CD14-positive monocyte (primary cell): ENCODE measurements at regions not wholly inside any gene's neighbourhood (a gene's known extent, or its start where the extent isn't known, plus 50 kb on each side); places are given as distances from the start of the nearest gene placed in this dataset.

Experiments used
- DNase-seq, 3 donors: peaks; one replicate each; pipeline ENCODE4 v3.0.0-alpha.2; 2011 to 2022
- H2AFZ ChIP-seq: 2 replicates; pipeline ENCODE4 v1.6.0; 2012; ENCODE audit warnings: mild to moderate bottlenecking, low read depth, low read length, inconsistent platforms; ENCODE audit not compliant: insufficient read depth, poor library complexity, severe bottlenecking
- H3K27ac ChIP-seq, 2 donors: 1 replicate in 1 of 2; 2 replicates in 1 of 2; pipeline ENCODE4 v1.5.1; 2012 to 2013; ENCODE audit warnings: low read length in 2 of 2, control low read depth in 1 of 2, inconsistent platforms in 1 of 2, low read depth in 1 of 2, mild to moderate bottlenecking in 1 of 2
- H3K27me3 ChIP-seq, 2 donors: one replicate each; pipeline versions ENCODE4 v1.6.0 to v1.6.1; 2011 to 2013; ENCODE audit warnings: low read length in 2 of 2; ENCODE audit not compliant: control insufficient read depth in 2 of 2, insufficient read depth in 2 of 2
- H3K36me3 ChIP-seq, 2 donors: replicated peaks in 1 of 2; 1 replicate in 1 of 2; 2 replicates in 1 of 2; pipeline versions ENCODE4 v1.5.1 to v1.6.1; 2012 to 2013; ENCODE audit warnings: low read length in 2 of 2, control low read depth in 1 of 2, inconsistent platforms in 1 of 2, mild to moderate bottlenecking in 1 of 2; ENCODE audit not compliant: insufficient read depth in 2 of 2, control insufficient read depth in 1 of 2
- H3K4me1 ChIP-seq, 2 donors: 1 replicate in 1 of 2; 2 replicates in 1 of 2; pipeline versions ENCODE4 v1.5.1 to v1.6.1; 2012 to 2013; ENCODE audit warnings: low read length in 2 of 2, control low read depth in 1 of 2, inconsistent platforms in 1 of 2, mild to moderate bottlenecking in 1 of 2, moderate library complexity in 1 of 2; ENCODE audit not compliant: insufficient read depth in 2 of 2, control insufficient read depth in 1 of 2
- H3K4me2 ChIP-seq: replicated peaks from 2 replicates; pipeline ENCODE3; 2012; ENCODE audit warnings: low read length, moderate library complexity, mild to moderate bottlenecking; ENCODE audit not compliant: poor library complexity, severe bottlenecking; ENCODE audit errors: extremely low read depth
- H3K4me3 ChIP-seq, 3 experiments: fragments of 200-600 bp in 1 of 3; sonication (generic) in 1 of 3; replicated peaks in 1 of 3; 1 replicate in 2 of 3; 2 replicates in 1 of 3; pipeline ENCODE4 v1.5.1; 2011 to 2013; ENCODE audit warnings: low read length in 3 of 3, mild to moderate bottlenecking in 3 of 3, control low read depth in 2 of 3, low read depth in 2 of 3, inconsistent platforms in 1 of 3, moderate library complexity in 1 of 3
- H3K79me2 ChIP-seq: 2 replicates; pipeline ENCODE4 v1.6.0; 2012; ENCODE audit warnings: mild to moderate bottlenecking, control low read depth, inconsistent platforms, low read length, moderate library complexity; ENCODE audit not compliant: insufficient read depth
- H3K9ac ChIP-seq: 2 replicates; pipeline ENCODE4 v1.6.0; 2017; ENCODE audit warnings: low read length, mild to moderate bottlenecking; ENCODE audit not compliant: insufficient read depth, poor library complexity, severe bottlenecking
- H3K9me3 ChIP-seq, 2 donors: replicated peaks in 1 of 2; 1 replicate in 1 of 2; 2 replicates in 1 of 2; pipeline versions ENCODE4 v1.5.1 to v1.6.1; 2012 to 2013; ENCODE audit warnings: low read length in 2 of 2, control low read depth in 1 of 2; ENCODE audit not compliant: control insufficient read depth in 1 of 2, insufficient read depth in 1 of 2
- H4K20me1 ChIP-seq: 2 replicates; pipeline ENCODE4 v1.6.0; 2012; ENCODE audit warnings: mild to moderate bottlenecking, low read length, control low read depth, moderate library complexity; ENCODE audit not compliant: insufficient read depth
- H3K27ac Mint-ChIP-seq, 7 donors: one replicate each; pipeline ENCODE4 v1.8.0; 2020; ENCODE audit warnings: mild to moderate bottlenecking in 7 of 7, mixed read lengths in 7 of 7, moderate library complexity in 6 of 7, inconsistent platforms in 2 of 7
- H3K27me3 Mint-ChIP-seq, 3 donors: one replicate each; pipeline ENCODE4 v1.8.0; 2021 to 2022; ENCODE audit warnings: low read depth in 3 of 3, mild to moderate bottlenecking in 3 of 3, mixed read lengths in 3 of 3, moderate library complexity in 3 of 3, inconsistent platforms in 1 of 3
- H3K36me3 Mint-ChIP-seq, 2 donors: one replicate each; pipeline ENCODE4 v1.8.0; 2020; ENCODE audit warnings: mixed read lengths in 2 of 2, inconsistent platforms in 1 of 2, mild to moderate bottlenecking in 1 of 2
- H3K4me1 Mint-ChIP-seq: one replicate; pipeline ENCODE4 v1.8.0; 2020; ENCODE audit warnings: mild to moderate bottlenecking, mixed read lengths
- H3K4me3 Mint-ChIP-seq, 2 donors: one replicate each; pipeline ENCODE4 v1.8.0; 2020; ENCODE audit warnings: mild to moderate bottlenecking in 2 of 2, mixed read lengths in 2 of 2, moderate library complexity in 1 of 2
- H3K9me3 Mint-ChIP-seq, 7 donors: one replicate each; pipeline ENCODE4 v1.8.0; 2020 to 2022; ENCODE audit warnings: mixed read lengths in 7 of 7, mild to moderate bottlenecking in 6 of 7, moderate library complexity in 6 of 7, inconsistent platforms in 2 of 7
- WGBS: methylation state at CpG from one replicate; pipeline ENCODE4 v1.1.5; 2013; ENCODE audit warnings: missing lambda C conversion rate; ENCODE audit not compliant: insufficient coverage; 5-methylcytosine and 5-hydroxymethylcytosine counted together
- intact Hi-C, 2 donors: fragments of 100-400 bp; cut with micrococcal nuclease; formaldehyde crosslinking; loops; one replicate each; pipeline versions ENCODE4 v1.15.0 to v1.15.1; 2023
- TF ChIP-seq, protein P1 (sequence below): fragments of 200-600 bp; IDR thresholded peaks from one replicate; pipeline ENCODE4 v1.8.0; 2022; ENCODE audit warnings: antibody characterized with exemption, mild to moderate bottlenecking

DNA sequence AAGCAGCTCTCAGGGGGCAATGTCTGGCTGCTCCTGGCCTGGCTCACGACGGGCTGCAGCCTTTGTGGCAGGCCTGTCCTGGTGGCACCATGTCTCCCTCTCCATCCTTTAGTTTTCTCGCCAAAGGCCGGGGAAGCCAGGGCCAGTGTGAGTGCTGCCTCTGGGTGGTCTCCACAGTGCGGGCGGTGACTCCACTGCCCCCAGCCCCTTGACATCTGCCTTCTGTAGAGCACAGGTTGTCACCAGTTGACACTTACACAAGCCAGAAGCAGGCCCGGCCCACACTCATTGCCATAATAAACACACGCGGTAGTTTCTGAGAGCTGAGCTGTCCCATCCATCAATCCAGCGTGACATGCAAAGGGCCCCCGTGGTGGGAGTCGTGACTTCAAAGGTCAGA, 219.5 kb downstream of the TFAP2C start:
- Histone ChIP-seq H3K9me3 (no peaks in the 10 kb centered on the region), H3K4me3 (no peak overlapping the region), H3K79me2 (no peaks in the 10 kb centered on the region), H3K36me3 (no peaks in the 10 kb centered on the region), H4K20me1 (no peaks in the 10 kb centered on the region), H3K4me1 (no peaks in the 10 kb centered on the region), H2AFZ (no peak overlapping the region), H3K4me2 (no peak overlapping the region), H3K27ac (no peak overlapping the region), H3K27me3 (no peaks in the 10 kb centered on the region), H3K9ac (no peak overlapping the region)
- H3K36me3 Mint-ChIP-seq, result no peaks in the 10 kb centered on the region
- intact Hi-C loops, result no loop called here
- H3K9me3 Mint-ChIP-seq, result peaks cover 0 to 4% (median 0%) of the 10 kb centered on the region in 7 donors
- DNase-seq, result no peak
- H3K27me3 Mint-ChIP-seq, result peaks cover 1 to 10% (median 10%) of the 10 kb centered on the region in 3 donors
- TF ChIP-seq, protein P1, sequence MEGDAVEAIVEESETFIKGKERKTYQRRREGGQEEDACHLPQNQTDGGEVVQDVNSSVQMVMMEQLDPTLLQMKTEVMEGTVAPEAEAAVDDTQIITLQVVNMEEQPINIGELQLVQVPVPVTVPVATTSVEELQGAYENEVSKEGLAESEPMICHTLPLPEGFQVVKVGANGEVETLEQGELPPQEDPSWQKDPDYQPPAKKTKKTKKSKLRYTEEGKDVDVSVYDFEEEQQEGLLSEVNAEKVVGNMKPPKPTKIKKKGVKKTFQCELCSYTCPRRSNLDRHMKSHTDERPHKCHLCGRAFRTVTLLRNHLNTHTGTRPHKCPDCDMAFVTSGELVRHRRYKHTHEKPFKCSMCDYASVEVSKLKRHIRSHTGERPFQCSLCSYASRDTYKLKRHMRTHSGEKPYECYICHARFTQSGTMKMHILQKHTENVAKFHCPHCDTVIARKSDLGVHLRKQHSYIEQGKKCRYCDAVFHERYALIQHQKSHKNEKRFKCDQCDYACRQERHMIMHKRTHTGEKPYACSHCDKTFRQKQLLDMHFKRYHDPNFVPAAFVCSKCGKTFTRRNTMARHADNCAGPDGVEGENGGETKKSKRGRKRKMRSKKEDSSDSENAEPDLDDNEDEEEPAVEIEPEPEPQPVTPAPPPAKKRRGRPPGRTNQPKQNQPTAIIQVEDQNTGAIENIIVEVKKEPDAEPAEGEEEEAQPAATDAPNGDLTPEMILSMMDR, result no peak
- 50% methylated on average over 12 of the region's 12 CpGs for WGBS
- H3K27ac Mint-ChIP-seq, result no peak overlapping the region
- no peak overlapping the region for H3K4me3 Mint-ChIP-seq
- H3K4me1 Mint-ChIP-seq, result no peaks in the 10 kb centered on the region

DNA sequence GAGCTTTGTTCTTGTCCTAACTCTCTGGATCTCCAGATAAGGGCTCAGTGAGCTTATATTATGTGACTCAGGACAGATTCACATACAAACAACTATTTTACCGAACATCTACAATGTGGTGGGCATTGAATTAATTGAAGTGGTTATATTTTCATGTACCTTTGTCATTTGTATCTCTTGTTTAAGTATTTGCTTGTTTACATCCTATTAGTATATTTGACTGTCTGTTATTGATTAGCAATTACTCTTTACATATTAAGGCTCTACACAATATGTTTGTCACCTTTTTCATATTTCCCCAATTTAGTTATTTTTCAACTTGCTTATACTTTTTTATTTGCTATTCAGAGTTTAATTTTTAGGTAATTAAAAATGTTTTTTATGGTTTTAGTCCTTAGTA, 222.4 kb downstream of the TFAP2C start:
- H3K27me3 Mint-ChIP-seq, result peaks cover 0 to 9% (median 9%) of the 10 kb centered on the region in 3 donors
- Histone ChIP-seq H3K4me2 (no peak overlapping the region), H3K4me3 (no peak overlapping the region), H3K27ac (no peak overlapping the region), H3K9ac (no peak overlapping the region), H3K4me1 (no peaks in the 10 kb centered on the region), H3K27me3 (no peaks in the 10 kb centered on the region), H4K20me1 (no peaks in the 10 kb centered on the region), H3K79me2 (no peaks in the 10 kb centered on the region), H3K36me3 (no peaks in the 10 kb centered on the region), H3K9me3 (no peaks in the 10 kb centered on the region), H2AFZ (no peak overlapping the region)
- DNase-seq, result no peak
- TF ChIP-seq, protein P1, result no peak
- no peaks in the 10 kb centered on the region for H3K36me3 Mint-ChIP-seq
- H3K4me3 Mint-ChIP-seq, result no peak overlapping the region
- H3K27ac Mint-ChIP-seq, result no peak overlapping the region
- peaks cover 0 to 4% (median 0%) of the 10 kb centered on the region in 7 donors for H3K9me3 Mint-ChIP-seq
- WGBS, result no CpG with 5 or more reads among the region's 1 CpG
- intact Hi-C loops, result no loop called here
- no peaks in the 10 kb centered on the region for H3K4me1 Mint-ChIP-seq
